KMS-11 (cell line): ENCODE measurements at regions not wholly inside any gene's neighbourhood (a gene's known extent, or its start where the extent isn't known, plus 50 kb on each side); places are given as distances from the start of the nearest gene placed in this dataset.

Experiments used
- H2AFZ ChIP-seq: fragments of 200-600 bp; sonication (generic); 2 replicates; pipeline ENCODE4 v1.6.1; 2016; ENCODE audit warnings: antibody characterized with exemption, mixed run types, low read depth
- H3K27ac ChIP-seq: fragments of 200-600 bp; sonication (generic); 2 replicates; pipeline ENCODE4 v1.6.1; 2016; ENCODE audit warnings: mild to moderate bottlenecking, mixed run types
- H3K27me3 ChIP-seq: fragments of 200-600 bp; sonication (generic); 2 replicates; pipeline ENCODE4 v1.6.1; 2017; ENCODE audit warnings: mild to moderate bottlenecking, low read depth, mixed run types, moderate library complexity; ENCODE audit not compliant: insufficient read depth
- H3K36me3 ChIP-seq: fragments of 200-600 bp; sonication (generic); 2 replicates; pipeline ENCODE4 v1.6.1; 2017; ENCODE audit warnings: mild to moderate bottlenecking, mixed run types; ENCODE audit not compliant: insufficient read depth
- H3K4me1 ChIP-seq: fragments of 200-600 bp; sonication (generic); 2 replicates; pipeline ENCODE4 v1.6.1; 2016; ENCODE audit warnings: mild to moderate bottlenecking, low read depth, mixed run types; ENCODE audit not compliant: poor library complexity, severe bottlenecking
- H3K4me2 ChIP-seq: fragments of 200-600 bp; sonication (generic); 2 replicates; pipeline ENCODE4 v1.7.0; 2016; ENCODE audit warnings: mild to moderate bottlenecking, mixed run types
- H3K4me3 ChIP-seq: fragments of 200-600 bp; sonication (generic); IDR thresholded peaks from 2 replicates; pipeline ENCODE4 v1.6.1; 2017; ENCODE audit warnings: low read depth, low read length, mixed read lengths; ENCODE audit not compliant: insufficient read depth
- H3K79me2 ChIP-seq: fragments of 200-600 bp; sonication (generic); 2 replicates; pipeline ENCODE4 v1.6.1; 2016; ENCODE audit warnings: low read depth, mixed run types; ENCODE audit not compliant: insufficient read depth
- H3K9ac ChIP-seq: fragments of 200-600 bp; sonication (generic); 2 replicates; pipeline ENCODE4 v1.6.1; 2016; ENCODE audit warnings: mild to moderate bottlenecking, mixed run types
- H4K20me1 ChIP-seq: fragments of 200-600 bp; sonication (generic); 2 replicates; pipeline ENCODE4 v1.6.1; 2016; ENCODE audit warnings: mild to moderate bottlenecking, mixed run types; ENCODE audit not compliant: insufficient read depth
- TF ChIP-seq, protein P1 (sequence below): fragments of 200-600 bp; sonication (generic); conservative IDR thresholded peaks from 2 replicates; pipeline ENCODE4 v1.6.1; 2017; ENCODE audit warnings: low read depth, mild to moderate bottlenecking, antibody characterized with exemption, low read length, moderate library complexity, mixed read lengths

DNA sequence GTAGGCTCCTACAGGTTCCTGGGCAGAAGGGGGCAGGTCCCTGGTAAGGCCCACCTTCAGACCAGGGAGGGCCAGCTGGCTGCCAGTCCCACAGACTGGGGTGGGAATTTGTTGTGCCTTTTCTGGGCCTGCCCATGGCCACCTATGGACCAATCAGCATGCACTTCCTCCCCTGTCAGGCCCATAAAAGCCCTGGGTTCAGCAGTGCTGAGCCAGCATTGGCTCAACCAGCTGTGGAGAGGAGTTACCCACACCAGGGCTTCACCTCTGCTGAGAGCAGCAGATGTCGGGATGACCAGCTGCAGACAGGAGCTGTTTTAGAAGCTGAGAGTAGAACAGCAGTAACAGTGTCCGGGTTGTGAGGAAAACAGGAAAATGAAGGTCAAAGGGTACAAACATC is 373.4 kb upstream of the ACO1 start:
- TF ChIP-seq, protein P1, sequence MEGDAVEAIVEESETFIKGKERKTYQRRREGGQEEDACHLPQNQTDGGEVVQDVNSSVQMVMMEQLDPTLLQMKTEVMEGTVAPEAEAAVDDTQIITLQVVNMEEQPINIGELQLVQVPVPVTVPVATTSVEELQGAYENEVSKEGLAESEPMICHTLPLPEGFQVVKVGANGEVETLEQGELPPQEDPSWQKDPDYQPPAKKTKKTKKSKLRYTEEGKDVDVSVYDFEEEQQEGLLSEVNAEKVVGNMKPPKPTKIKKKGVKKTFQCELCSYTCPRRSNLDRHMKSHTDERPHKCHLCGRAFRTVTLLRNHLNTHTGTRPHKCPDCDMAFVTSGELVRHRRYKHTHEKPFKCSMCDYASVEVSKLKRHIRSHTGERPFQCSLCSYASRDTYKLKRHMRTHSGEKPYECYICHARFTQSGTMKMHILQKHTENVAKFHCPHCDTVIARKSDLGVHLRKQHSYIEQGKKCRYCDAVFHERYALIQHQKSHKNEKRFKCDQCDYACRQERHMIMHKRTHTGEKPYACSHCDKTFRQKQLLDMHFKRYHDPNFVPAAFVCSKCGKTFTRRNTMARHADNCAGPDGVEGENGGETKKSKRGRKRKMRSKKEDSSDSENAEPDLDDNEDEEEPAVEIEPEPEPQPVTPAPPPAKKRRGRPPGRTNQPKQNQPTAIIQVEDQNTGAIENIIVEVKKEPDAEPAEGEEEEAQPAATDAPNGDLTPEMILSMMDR = no peak
- no peaks in the 10 kb centered on the region for H4K20me1 ChIP-seq
- no peak overlapping the region for H3K27ac ChIP-seq
- no peak overlapping the region for H2AFZ ChIP-seq
- no peaks in the 10 kb centered on the region for H3K27me3 ChIP-seq
- no peaks in the 10 kb centered on the region for H3K36me3 ChIP-seq
- no peak overlapping the region for H3K4me2 ChIP-seq
- no peaks in the 10 kb centered on the region for H3K4me1 ChIP-seq
- no peak overlapping the region for H3K9ac ChIP-seq
- H3K79me2 ChIP-seq = no peaks in the 10 kb centered on the region
- H3K4me3 ChIP-seq = no peak overlapping the region

DNA sequence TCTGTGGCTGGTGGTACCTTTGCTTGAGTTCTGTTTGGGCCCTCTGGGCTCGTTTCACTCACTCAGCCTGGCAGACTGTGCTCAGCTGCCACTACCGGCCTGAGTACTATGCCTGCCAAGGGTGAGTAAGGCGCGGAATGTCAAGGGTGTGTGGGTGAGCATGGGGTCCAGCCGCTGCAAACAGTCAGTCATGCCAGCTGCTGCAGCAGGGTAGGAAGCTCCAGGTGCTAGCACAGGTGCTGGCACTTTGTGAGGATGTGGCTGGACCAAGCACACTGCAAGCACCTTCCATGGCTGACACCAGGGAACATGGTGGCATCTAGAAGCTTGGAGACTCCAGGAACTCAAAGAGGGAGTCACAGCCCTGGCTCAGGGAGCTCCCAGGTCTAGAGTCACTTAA is 368.6 kb upstream of the ACO1 start:
- Histone ChIP-seq H4K20me1 (no peaks in the 10 kb centered on the region), H2AFZ (no peak overlapping the region), H3K79me2 (no peaks in the 10 kb centered on the region), H3K27ac (no peak overlapping the region), H3K4me3 (no peak overlapping the region), H3K36me3 (no peaks in the 10 kb centered on the region), H3K27me3 (no peaks in the 10 kb centered on the region), H3K4me1 (no peaks in the 10 kb centered on the region), H3K9ac (no peak overlapping the region), H3K4me2 (no peak overlapping the region)
- TF ChIP-seq, protein P1 = no peak

DNA sequence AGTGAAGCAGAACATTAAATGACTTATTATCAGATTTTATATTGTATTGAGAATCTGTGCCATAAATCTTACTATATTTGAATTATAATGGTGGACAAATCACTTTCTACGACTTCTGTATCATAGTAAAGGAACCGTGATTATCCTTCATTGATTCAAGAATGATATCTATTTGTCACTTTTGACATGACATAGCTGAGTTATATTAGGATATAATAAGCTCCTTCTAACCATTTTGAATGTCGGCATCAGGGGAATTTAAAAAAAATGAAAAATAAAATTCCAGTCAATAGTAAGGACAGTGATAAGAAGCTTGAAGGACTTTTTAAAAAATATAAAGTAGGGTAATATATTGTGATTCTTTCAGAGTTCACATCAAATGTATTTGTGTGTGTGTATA is 338.9 kb upstream of the ACO1 start:
- no peak overlapping the region for H3K4me3 ChIP-seq
- H2AFZ ChIP-seq = no peak overlapping the region
- H3K4me2 ChIP-seq = no peak overlapping the region
- no peaks in the 10 kb centered on the region for H3K27me3 ChIP-seq
- no peaks in the 10 kb centered on the region; the same call in 1 of the 2 replicates for H3K36me3 ChIP-seq
- no peaks in the 10 kb centered on the region for H4K20me1 ChIP-seq
- TF ChIP-seq, protein P1 = no peak
- H3K27ac ChIP-seq = no peak overlapping the region
- H3K4me1 ChIP-seq = no peaks in the 10 kb centered on the region
- H3K9ac ChIP-seq = no peak overlapping the region
- no peaks in the 10 kb centered on the region for H3K79me2 ChIP-seq

DNA sequence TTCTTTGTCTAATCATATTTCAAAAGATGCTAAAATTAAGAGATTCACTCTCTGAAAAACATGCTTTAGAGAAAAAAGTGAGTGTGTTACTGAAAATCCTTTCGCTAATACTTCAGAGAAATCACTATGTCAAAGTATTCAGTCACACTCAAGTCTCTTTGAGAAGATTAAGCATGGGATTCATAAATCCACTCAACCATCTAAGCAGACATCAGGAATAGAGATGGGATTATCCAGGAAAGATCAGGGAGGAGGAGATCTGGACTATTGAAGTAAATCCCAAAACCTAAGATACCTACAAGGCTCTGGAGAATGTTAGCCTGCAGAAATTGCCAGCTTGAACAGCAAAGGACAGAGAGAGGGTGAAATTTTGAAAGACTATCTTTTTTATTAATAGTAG is 317.2 kb upstream of the ACO1 start:
- H3K4me3 ChIP-seq = no peak overlapping the region

More for the DNA sequence above, 317.2 kb upstream of the ACO1 start:
- TF ChIP-seq, protein P1 = no peak
- H3K27me3 ChIP-seq = no peaks in the 10 kb centered on the region
- no peaks in the 10 kb centered on the region for H4K20me1 ChIP-seq
- no peak overlapping the region for H2AFZ ChIP-seq
- no peaks in the 10 kb centered on the region for H3K4me1 ChIP-seq
- no peak overlapping the region for H3K4me2 ChIP-seq
- H3K36me3 ChIP-seq = no peaks in the 10 kb centered on the region
- H3K79me2 ChIP-seq = no peaks in the 10 kb centered on the region
- H3K9ac ChIP-seq = no peak overlapping the region
- H3K27ac ChIP-seq = no peak overlapping the region
